Endothelial cell of umbilical vein (primary cell): ENCODE measurements at regions not wholly inside any gene's neighbourhood (a gene's known extent, or its start where the extent isn't known, plus 50 kb on each side); places are given as distances from the start of the nearest gene placed in this dataset.

Source experiments
- BruUV-seq: library from RNA; stranded (reverse); fragments of 400-500 nt; replicated peaks from 2 replicates; lab custom pipeline; 2021; lab: Mats Ljungman, UMichigan
- CTCF ChIA-PET: fragments of 300-600, 350-600 bp; sonication (Branson Sonifier 250); formaldehyde crosslinking; loops from one replicate; lab custom pipeline; 2021; ENCODE audit warnings: antibody characterized with exemption, inconsistent platforms; lab: Charles Lee
- POLR2A ChIA-PET: fragments of 300-600, 350-600 bp; sonication (Branson Sonifier 250); formaldehyde crosslinking; loops from one replicate; lab custom pipeline; 2021; ENCODE audit warnings: antibody characterized with exemption, inconsistent platforms; lab: Charles Lee
- DNase-seq: peaks from one replicate; pipeline ENCODE4 v3.0.0-alpha.2; 2011; ENCODE audit warnings: low read depth, low spot score
- FAIRE-seq: peaks from 2 replicates; lab custom pipeline; 2011; peaks lifted over from hg19 to GRCh38; lab: Jason Lieb, UNC
- H2AFZ ChIP-seq: 2 replicates; pipeline ENCODE4 v1.6.0; 2012; ENCODE audit warnings: low read depth, low read length, control low read depth, inconsistent platforms
- H3K27ac ChIP-seq: 2 replicates; pipeline ENCODE4 v1.5.1; 2011; ENCODE audit warnings: low read depth, mild to moderate bottlenecking, control low read depth, low read length, moderate library complexity; ENCODE audit not compliant: insufficient read depth
- H3K27me3 ChIP-seq, 2 experiments: 2 replicates each; pipeline versions ENCODE4 v1.6.0 to v1.6.1; 2011; ENCODE audit warnings: low read length in 2 of 2, mixed read lengths in 1 of 2; ENCODE audit not compliant: control insufficient read depth in 2 of 2, insufficient read depth in 2 of 2
- H3K36me3 ChIP-seq, 2 experiments: 2 replicates in 1 of 2; 3 replicates in 1 of 2; pipeline ENCODE4 v1.5.1; 2011; ENCODE audit warnings: low read length in 2 of 2, mild to moderate bottlenecking in 1 of 2, moderate library complexity in 1 of 2; ENCODE audit not compliant: control insufficient read depth in 2 of 2, insufficient read depth in 2 of 2; ENCODE audit errors: extremely low read depth in 1 of 2
- H3K4me1 ChIP-seq: 3 replicates; pipeline ENCODE4 v1.5.1; 2011; ENCODE audit warnings: mild to moderate bottlenecking, low read length; ENCODE audit not compliant: control insufficient read depth, insufficient read depth; ENCODE audit errors: extremely low read depth
- H3K4me2 ChIP-seq: 2 replicates; pipeline ENCODE4 v1.6.1; 2011; ENCODE audit warnings: low read length, control low read depth, mixed read lengths; ENCODE audit not compliant: insufficient read depth
- H3K4me3 ChIP-seq, 3 experiments: fragments of 200-600 bp in 1 of 3; sonication (generic), shearing (Covaris generic) in 1 of 3; replicated peaks in 1 of 3; 2 replicates each; pipeline ENCODE4 v1.5.1; 2011 to 2016; ENCODE audit warnings: control low read depth in 3 of 3, low read length in 3 of 3, mild to moderate bottlenecking in 2 of 3, inconsistent platforms in 1 of 3, low read depth in 1 of 3, moderate library complexity in 1 of 3; ENCODE audit not compliant: insufficient read depth in 1 of 3
- H3K79me2 ChIP-seq: 2 replicates; pipeline ENCODE4 v1.6.0; 2012; ENCODE audit warnings: low read length, inconsistent platforms; ENCODE audit not compliant: control insufficient read depth, insufficient read depth
- H3K9ac ChIP-seq: replicated peaks from 2 replicates; pipeline ENCODE3; 2011; ENCODE audit warnings: low read length, control low read depth; ENCODE audit not compliant: insufficient read depth; ENCODE audit errors: extremely low read depth
- H3K9me1 ChIP-seq: replicated peaks from 3 replicates; pipeline ENCODE4 v1.6.0; 2011; ENCODE audit warnings: mild to moderate bottlenecking, low read length; ENCODE audit not compliant: control insufficient read depth, insufficient read depth; ENCODE audit errors: extremely low read depth
- H3K9me3 ChIP-seq: replicated peaks from 2 replicates; pipeline ENCODE4 v1.5.1; 2012; ENCODE audit warnings: low read length, inconsistent platforms; ENCODE audit not compliant: control insufficient read depth, insufficient read depth
- H4K20me1 ChIP-seq: replicated peaks from 2 replicates; pipeline ENCODE3; 2011; ENCODE audit warnings: mild to moderate bottlenecking, low read length; ENCODE audit not compliant: control insufficient read depth, insufficient read depth; ENCODE audit errors: extremely low read depth
- CTCF ChIP-seq, 2 donors: IDR thresholded peaks; 1 replicate in 1 of 2; 2 replicates in 1 of 2; pipeline ENCODE4 v1.5.1; 2011; ENCODE audit warnings: low read length in 2 of 2, mild to moderate bottlenecking in 2 of 2, moderate library complexity in 2 of 2, control low read depth in 1 of 2, inconsistent platforms in 1 of 2, low read depth in 1 of 2; ENCODE audit not compliant: insufficient read depth in 1 of 2; ENCODE audit errors: extremely low read depth in 1 of 2
- EZH2 ChIP-seq: IDR thresholded peaks from 2 replicates; pipeline ENCODE4 v1.6.1; 2012; ENCODE audit warnings: borderline replicate concordance, low read depth, mild to moderate bottlenecking, moderate library complexity, low read length, inconsistent platforms; ENCODE audit not compliant: severe bottlenecking
- FOS ChIP-seq: IDR thresholded peaks from 2 replicates; pipeline ENCODE4 v1.6.1; 2011; ENCODE audit warnings: mild to moderate bottlenecking, low read length, moderate library complexity, borderline replicate concordance; ENCODE audit not compliant: insufficient read depth
- GATA2 ChIP-seq: IDR thresholded peaks from 2 replicates; pipeline ENCODE4 v1.7.0; 2011; ENCODE audit warnings: low read depth, mild to moderate bottlenecking, moderate library complexity, mixed read lengths, low read length; ENCODE audit not compliant: insufficient read length, insufficient read depth
- JUN ChIP-seq: IDR thresholded peaks from 2 replicates; pipeline ENCODE4 v1.6.1; 2011; ENCODE audit warnings: borderline replicate concordance, low read depth; ENCODE audit not compliant: insufficient read length, insufficient read depth
- MYC ChIP-seq: IDR thresholded peaks from one replicate; pipeline ENCODE4 v1.6.1; 2011; ENCODE audit warnings: mild to moderate bottlenecking, low read depth, low read length
- POLR2A ChIP-seq: IDR thresholded peaks from 2 replicates; pipeline ENCODE4 v1.6.1; 2012; ENCODE audit warnings: low read depth, mild to moderate bottlenecking, control low read depth, low read length
- POLR2AphosphoS5 ChIP-seq: IDR thresholded peaks from 2 replicates; pipeline ENCODE4 v1.6.1; 2012; ENCODE audit warnings: low read depth, mild to moderate bottlenecking, control low read depth, low read length, moderate library complexity; ENCODE audit not compliant: insufficient read depth
- dilution Hi-C: fragments of 300-500 bp; cut with MboI; formaldehyde crosslinking; loops from one replicate; pipeline ENCODE4 v1.15.0; 2019; ENCODE audit warnings: low sequenced_read_pairs; ENCODE audit not compliant: extremely low pct_ligation_motif_present
- intact Hi-C: fragments of 100-400 bp; cut with micrococcal nuclease; formaldehyde crosslinking; loops from one replicate; pipeline ENCODE4 v1.10.0; 2022
- TF ChIP-seq, protein P1 (sequence below): IDR thresholded peaks from 2 replicates; pipeline ENCODE4 v1.6.1; 2011; ENCODE audit not compliant: insufficient read depth, insufficient read length

DNA sequence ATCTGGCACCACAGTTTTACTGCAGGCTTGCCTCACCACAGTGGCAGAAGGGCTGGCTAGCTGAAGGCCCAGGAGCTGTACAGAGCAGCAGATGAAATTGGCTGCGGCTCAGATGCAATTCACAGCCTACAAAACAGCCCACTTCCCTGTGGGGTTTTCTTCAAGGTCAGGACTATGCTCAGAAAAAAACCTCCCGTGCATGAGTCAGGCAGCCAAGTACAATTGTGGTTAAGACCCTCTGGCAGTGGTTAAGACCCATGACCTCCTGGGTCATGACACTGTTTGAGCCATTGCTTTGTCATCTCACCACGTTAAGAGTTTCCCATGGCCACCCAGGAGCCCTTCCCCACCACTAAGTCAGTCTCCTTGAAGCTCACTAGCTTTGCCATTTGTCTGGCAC lies 276.3 kb downstream of the HNRNPD start:
- Histone ChIP-seq H3K4me1 (no peaks in the 10 kb centered on the region), H3K27me3 (no peaks in the 10 kb centered on the region), H3K36me3 (no peaks in the 10 kb centered on the region), H3K4me3 (no peak overlapping the region), H2AFZ (no peak overlapping the region), H3K9ac (no peak overlapping the region), H3K4me2 (no peak overlapping the region), H4K20me1 (no peaks in the 10 kb centered on the region), H3K27ac (no peak overlapping the region), H3K9me3 (no peaks in the 10 kb centered on the region), H3K79me2 (no peaks in the 10 kb centered on the region), H3K9me1 (no peaks in the 10 kb centered on the region)
- ChIA-PET POLR2A (no interaction called here), CTCF (no interaction called here)
- dilution Hi-C loops (no loop called here), intact Hi-C loops (no loop called here)
- FAIRE-seq (no peak), DNase-seq (no peak)
- BruUV-seq: no TSS peak
- TF ChIP-seq POLR2A (no peak), FOS (no peak), GATA2 (no peak), CTCF (IDR thresholded peaks at IDR 0.05; ENCODE audit: extremely low read depth in 1 of 2, insufficient read depth in 1 of 2, low read depth in 1 of 2, low read length in 2 of 2) (no peak), POLR2AphosphoS5 (no peak), MYC (no peak), JUN (no peak), EZH2 (no peak)
- TF ChIP-seq, protein P1, sequence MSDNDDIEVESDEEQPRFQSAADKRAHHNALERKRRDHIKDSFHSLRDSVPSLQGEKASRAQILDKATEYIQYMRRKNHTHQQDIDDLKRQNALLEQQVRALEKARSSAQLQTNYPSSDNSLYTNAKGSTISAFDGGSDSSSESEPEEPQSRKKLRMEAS: no peak
